ENCODE measurements at regions not wholly inside any gene's neighbourhood (a gene's known extent, or its start where the extent isn't known, plus 50 kb on each side); places are given as distances from the start of the nearest gene placed in this dataset.

GRCh38 chr1:188188317-188188716 is 1359.6 kb downstream of the PLA2G4A start:
- TF ChIP-seq, protein P1, sequence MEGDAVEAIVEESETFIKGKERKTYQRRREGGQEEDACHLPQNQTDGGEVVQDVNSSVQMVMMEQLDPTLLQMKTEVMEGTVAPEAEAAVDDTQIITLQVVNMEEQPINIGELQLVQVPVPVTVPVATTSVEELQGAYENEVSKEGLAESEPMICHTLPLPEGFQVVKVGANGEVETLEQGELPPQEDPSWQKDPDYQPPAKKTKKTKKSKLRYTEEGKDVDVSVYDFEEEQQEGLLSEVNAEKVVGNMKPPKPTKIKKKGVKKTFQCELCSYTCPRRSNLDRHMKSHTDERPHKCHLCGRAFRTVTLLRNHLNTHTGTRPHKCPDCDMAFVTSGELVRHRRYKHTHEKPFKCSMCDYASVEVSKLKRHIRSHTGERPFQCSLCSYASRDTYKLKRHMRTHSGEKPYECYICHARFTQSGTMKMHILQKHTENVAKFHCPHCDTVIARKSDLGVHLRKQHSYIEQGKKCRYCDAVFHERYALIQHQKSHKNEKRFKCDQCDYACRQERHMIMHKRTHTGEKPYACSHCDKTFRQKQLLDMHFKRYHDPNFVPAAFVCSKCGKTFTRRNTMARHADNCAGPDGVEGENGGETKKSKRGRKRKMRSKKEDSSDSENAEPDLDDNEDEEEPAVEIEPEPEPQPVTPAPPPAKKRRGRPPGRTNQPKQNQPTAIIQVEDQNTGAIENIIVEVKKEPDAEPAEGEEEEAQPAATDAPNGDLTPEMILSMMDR (IDR thresholded peaks at IDR 0.05) = no peak
- no peak for TF ChIP-seq POLR2A (IDR thresholded peaks at IDR 0.05)

Measured in body of pancreas (tissue), 4 donors.